ENCODE measurements at regions not wholly inside any gene's neighbourhood (a gene's known extent, or its start where the extent isn't known, plus 50 kb on each side); places are given as distances from the start of the nearest gene placed in this dataset.

- TF ChIP-seq, protein P1, sequence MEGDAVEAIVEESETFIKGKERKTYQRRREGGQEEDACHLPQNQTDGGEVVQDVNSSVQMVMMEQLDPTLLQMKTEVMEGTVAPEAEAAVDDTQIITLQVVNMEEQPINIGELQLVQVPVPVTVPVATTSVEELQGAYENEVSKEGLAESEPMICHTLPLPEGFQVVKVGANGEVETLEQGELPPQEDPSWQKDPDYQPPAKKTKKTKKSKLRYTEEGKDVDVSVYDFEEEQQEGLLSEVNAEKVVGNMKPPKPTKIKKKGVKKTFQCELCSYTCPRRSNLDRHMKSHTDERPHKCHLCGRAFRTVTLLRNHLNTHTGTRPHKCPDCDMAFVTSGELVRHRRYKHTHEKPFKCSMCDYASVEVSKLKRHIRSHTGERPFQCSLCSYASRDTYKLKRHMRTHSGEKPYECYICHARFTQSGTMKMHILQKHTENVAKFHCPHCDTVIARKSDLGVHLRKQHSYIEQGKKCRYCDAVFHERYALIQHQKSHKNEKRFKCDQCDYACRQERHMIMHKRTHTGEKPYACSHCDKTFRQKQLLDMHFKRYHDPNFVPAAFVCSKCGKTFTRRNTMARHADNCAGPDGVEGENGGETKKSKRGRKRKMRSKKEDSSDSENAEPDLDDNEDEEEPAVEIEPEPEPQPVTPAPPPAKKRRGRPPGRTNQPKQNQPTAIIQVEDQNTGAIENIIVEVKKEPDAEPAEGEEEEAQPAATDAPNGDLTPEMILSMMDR (IDR thresholded peaks at IDR 0.05) = no peak
- TF ChIP-seq POLR2A (IDR thresholded peaks at IDR 0.05) = no peak
- no peak overlapping the region for H3K4me3 ChIP-seq (ENCODE audit: low read depth, poor library complexity, severe bottlenecking)
- intact Hi-C loops (cut with DNase I; ENCODE audit: low total_unique reads) = no loop called here
- DNase-seq (ENCODE audit: low spot score in 2 of 2) = no peak
- WGBS, 2 donors = 25 to 26% methylated on average over 2 of the region's 2 CpGs
Observed at GRCh38 chr9:22683700-22684075, 237.1 kb downstream of the DMRTA1 start.

DNA sequence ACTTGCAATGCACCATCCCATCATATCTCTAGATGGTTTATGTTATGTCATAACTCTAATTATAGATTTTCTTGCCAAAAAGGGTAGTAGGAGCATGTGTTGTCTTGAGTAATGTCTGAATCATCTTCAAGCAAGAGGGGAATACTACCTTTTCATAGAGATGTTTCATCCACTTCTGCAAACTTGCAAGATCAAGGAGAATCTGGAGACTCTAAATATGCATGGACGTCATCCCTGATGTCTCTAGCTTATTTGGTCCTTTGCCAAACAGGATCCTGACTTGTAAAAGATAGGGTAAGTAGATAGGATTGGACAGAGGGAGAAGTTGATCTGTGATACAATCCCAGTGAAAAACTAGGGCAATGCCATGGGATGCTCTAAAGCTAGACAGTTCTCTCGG lies 246.5 kb downstream of the DMRTA1 start:
- intact Hi-C loops (cut with DNase I; ENCODE audit: low total_unique reads) = no loop called here
- TF ChIP-seq POLR2A (IDR thresholded peaks at IDR 0.05) = no peak
- TF ChIP-seq, protein P1 (IDR thresholded peaks at IDR 0.05) = no peak
- 86% methylated on average over 2 of the region's 2 CpGs for WGBS, 2 donors
- no peak for DNase-seq (ENCODE audit: low spot score in 2 of 2)
- no peak overlapping the region for H3K4me3 ChIP-seq (ENCODE audit: low read depth, poor library complexity, severe bottlenecking)

- DNase-seq (ENCODE audit: low spot score in 2 of 2) = no peak
- intact Hi-C loops (cut with DNase I; ENCODE audit: low total_unique reads) = no loop called here
- TF ChIP-seq, protein P1 (IDR thresholded peaks at IDR 0.05) = no peak
- TF ChIP-seq POLR2A (IDR thresholded peaks at IDR 0.05) = no peak
- no peak overlapping the region for H3K4me3 ChIP-seq (ENCODE audit: low read depth, poor library complexity, severe bottlenecking)
Observed at GRCh38 chr9:22700171-22700570, 253.5 kb downstream of the DMRTA1 start.

DNA sequence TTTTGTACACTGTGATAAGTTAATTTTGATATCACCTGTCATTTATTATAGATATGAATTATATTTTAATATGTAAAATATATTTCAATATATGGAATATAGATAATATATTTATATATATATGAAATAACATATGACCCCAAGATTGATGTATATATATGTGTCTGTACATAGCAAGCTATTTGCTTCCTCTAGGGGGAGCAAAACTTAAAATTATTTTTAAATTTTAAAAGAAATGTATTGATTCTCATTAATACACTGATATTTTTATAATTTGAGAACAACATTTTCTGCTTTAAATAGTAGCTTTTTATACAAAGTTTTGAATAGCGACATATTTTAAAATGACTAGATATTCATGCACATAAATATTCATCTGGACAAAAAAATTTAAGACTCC lies 272.0 kb downstream of the DMRTA1 start:
- TF ChIP-seq, protein P1 (IDR thresholded peaks at IDR 0.05) = no peak
- no peak for TF ChIP-seq POLR2A (IDR thresholded peaks at IDR 0.05)
- intact Hi-C loops (cut with DNase I; ENCODE audit: low total_unique reads) = no loop called here
- no peak for DNase-seq (ENCODE audit: low spot score in 2 of 2)
- H3K4me3 ChIP-seq (ENCODE audit: low read depth, poor library complexity, severe bottlenecking) = no peak overlapping the region
- WGBS, 2 donors = 33 to 73% methylated on average over 1 of the region's 1 CpG

- WGBS, 2 donors = 78 to 84% methylated on average over 2 of the region's 2 CpGs
- intact Hi-C loops (cut with DNase I; ENCODE audit: low total_unique reads) = no loop called here
- no peak overlapping the region for H3K4me3 ChIP-seq (ENCODE audit: low read depth, poor library complexity, severe bottlenecking)
- TF ChIP-seq, protein P1 (IDR thresholded peaks at IDR 0.05) = no peak
- TF ChIP-seq POLR2A (IDR thresholded peaks at IDR 0.05) = no peak
- DNase-seq (ENCODE audit: low spot score in 2 of 2) = no peak
Observed at GRCh38 chr9:22722492-22722891, 275.9 kb downstream of the DMRTA1 start.

- DNase-seq (ENCODE audit: low spot score in 2 of 2) = no peak
- intact Hi-C loops (cut with DNase I; ENCODE audit: low total_unique reads) = no loop called here
- no peak for TF ChIP-seq POLR2A (IDR thresholded peaks at IDR 0.05)
- TF ChIP-seq, protein P1 (IDR thresholded peaks at IDR 0.05) = no peak
- WGBS, 2 donors = 71 to 86% methylated on average over 3 of the region's 3 CpGs
- H3K4me3 ChIP-seq (ENCODE audit: low read depth, poor library complexity, severe bottlenecking) = no peak overlapping the region
Observed at GRCh38 chr9:22731786-22732185, 285.2 kb downstream of the DMRTA1 start.

Data from lower leg skin (tissue), 4 donors.